ENCODE measurements at regions not wholly inside any gene's neighbourhood (a gene's known extent, or its start where the extent isn't known, plus 50 kb on each side); places are given as distances from the start of the nearest gene placed in this dataset.

DNA sequence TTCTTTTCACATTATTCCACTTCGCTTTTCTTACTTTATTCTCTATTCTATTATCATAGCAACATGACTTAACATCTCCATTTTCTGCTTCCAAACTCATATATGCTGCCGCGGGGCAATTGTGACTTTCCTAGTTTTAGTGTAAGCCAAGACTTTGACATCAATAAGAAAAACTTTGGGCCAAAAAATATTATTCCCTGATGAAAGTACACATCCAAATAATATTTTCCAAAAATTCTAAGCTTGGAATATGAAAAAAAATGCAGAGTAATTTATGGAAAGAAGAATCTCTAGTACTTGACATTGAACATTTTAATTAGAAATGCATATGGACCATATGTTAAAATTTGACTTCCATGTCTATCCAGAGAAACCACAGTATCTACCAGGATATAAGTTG lies 995.1 kb upstream of the INTU start:
- H3K27ac ChIP-seq: no peak overlapping the region
- no peak for DNase-seq
- no peaks in the 10 kb centered on the region for H3K36me3 ChIP-seq (ENCODE audit: insufficient read depth in 1 of 2, low read depth in 1 of 2)
- no peak overlapping the region for H3K4me3 ChIP-seq
- no peaks in the 10 kb centered on the region for H3K27me3 ChIP-seq (ENCODE audit: insufficient read depth in 3 of 3, low read length in 2 of 3)
- no peaks in the 10 kb centered on the region for H3K9me3 ChIP-seq
- intact Hi-C loops (cut with DNase I): no loop called here
- TF ChIP-seq, protein P1, sequence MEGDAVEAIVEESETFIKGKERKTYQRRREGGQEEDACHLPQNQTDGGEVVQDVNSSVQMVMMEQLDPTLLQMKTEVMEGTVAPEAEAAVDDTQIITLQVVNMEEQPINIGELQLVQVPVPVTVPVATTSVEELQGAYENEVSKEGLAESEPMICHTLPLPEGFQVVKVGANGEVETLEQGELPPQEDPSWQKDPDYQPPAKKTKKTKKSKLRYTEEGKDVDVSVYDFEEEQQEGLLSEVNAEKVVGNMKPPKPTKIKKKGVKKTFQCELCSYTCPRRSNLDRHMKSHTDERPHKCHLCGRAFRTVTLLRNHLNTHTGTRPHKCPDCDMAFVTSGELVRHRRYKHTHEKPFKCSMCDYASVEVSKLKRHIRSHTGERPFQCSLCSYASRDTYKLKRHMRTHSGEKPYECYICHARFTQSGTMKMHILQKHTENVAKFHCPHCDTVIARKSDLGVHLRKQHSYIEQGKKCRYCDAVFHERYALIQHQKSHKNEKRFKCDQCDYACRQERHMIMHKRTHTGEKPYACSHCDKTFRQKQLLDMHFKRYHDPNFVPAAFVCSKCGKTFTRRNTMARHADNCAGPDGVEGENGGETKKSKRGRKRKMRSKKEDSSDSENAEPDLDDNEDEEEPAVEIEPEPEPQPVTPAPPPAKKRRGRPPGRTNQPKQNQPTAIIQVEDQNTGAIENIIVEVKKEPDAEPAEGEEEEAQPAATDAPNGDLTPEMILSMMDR (IDR thresholded peaks at IDR 0.05): no peak
- ATAC-seq: no peak
- no peaks in the 10 kb centered on the region for H3K4me1 ChIP-seq
- 81 to 85% (median 83%) methylated on average over 3 of the region's 3 CpGs for WGBS, 3 donors

- H3K9me3 ChIP-seq: no peaks in the 10 kb centered on the region
- ATAC-seq (no peak), DNase-seq (no peak)
- intact Hi-C loops (cut with DNase I): no loop called here
- no peaks in the 10 kb centered on the region for H3K4me1 ChIP-seq
- no peak overlapping the region for H3K4me3 ChIP-seq
- no peaks in the 10 kb centered on the region for H3K36me3 ChIP-seq (ENCODE audit: insufficient read depth in 1 of 2, low read depth in 1 of 2)
- TF ChIP-seq, protein P1 (IDR thresholded peaks at IDR 0.05): no peak
- WGBS, 3 donors: 81 to 90% (median 83%) methylated on average over 3 of the region's 3 CpGs
- no peak overlapping the region for H3K27ac ChIP-seq
- peaks cover 0 to 1% (median 0%) of the 10 kb centered on the region in 3 donors for H3K27me3 ChIP-seq (ENCODE audit: insufficient read depth in 3 of 3, low read length in 2 of 3)
These were observed 985.4 kb upstream of the INTU start for GRCh38 chr4:126647320-126647719.

- H3K4me3 ChIP-seq: no peak overlapping the region
- H3K27me3 ChIP-seq (ENCODE audit: insufficient read depth in 3 of 3, low read length in 2 of 3): no peaks in the 10 kb centered on the region
- H3K9me3 ChIP-seq: no peaks in the 10 kb centered on the region
- H3K4me1 ChIP-seq: no peaks in the 10 kb centered on the region
- no peak overlapping the region for H3K27ac ChIP-seq
- DNase-seq (no peak), ATAC-seq (no peak)
- intact Hi-C loops (cut with DNase I): no loop called here
- TF ChIP-seq, protein P1 (IDR thresholded peaks at IDR 0.05): no peak
- H3K36me3 ChIP-seq (ENCODE audit: insufficient read depth in 1 of 2, low read depth in 1 of 2): no peaks in the 10 kb centered on the region
- WGBS, 3 donors: 62 to 70% (median 63%) methylated on average over 3 of the region's 3 CpGs
These were observed 984.9 kb upstream of the INTU start for GRCh38 chr4:126647756-126648397.

DNA sequence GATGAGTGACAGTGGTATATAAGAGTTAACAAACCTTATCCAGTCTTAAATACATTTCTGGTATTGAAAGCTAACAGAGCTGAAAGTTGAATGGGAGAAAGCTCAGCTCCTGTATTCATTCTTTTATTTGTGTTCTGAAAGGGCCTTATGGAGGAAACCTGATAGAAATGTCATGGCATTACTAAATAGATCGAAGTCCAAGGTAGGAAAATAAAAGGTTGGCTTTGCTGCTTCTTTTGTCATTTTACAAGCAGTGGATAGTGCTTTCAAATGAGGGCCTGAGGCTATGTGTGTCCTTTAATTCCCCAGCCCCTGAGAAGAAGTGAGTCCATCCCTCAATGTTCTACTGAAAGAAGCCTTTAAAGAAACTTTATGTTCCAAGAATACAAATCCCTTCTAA lies 974.3 kb upstream of the INTU start:
- TF ChIP-seq, protein P1 (IDR thresholded peaks at IDR 0.05): no peak
- intact Hi-C loops (cut with DNase I): no loop called here
- H3K27me3 ChIP-seq (ENCODE audit: insufficient read depth in 3 of 3, low read length in 2 of 3): no peaks in the 10 kb centered on the region
- H3K4me1 ChIP-seq: no peaks in the 10 kb centered on the region
- H3K4me3 ChIP-seq: no peak overlapping the region
- H3K36me3 ChIP-seq (ENCODE audit: insufficient read depth in 1 of 2, low read depth in 1 of 2): no peaks in the 10 kb centered on the region
- no peak for ATAC-seq
- no peak overlapping the region for H3K27ac ChIP-seq
- DNase-seq: no peak
- WGBS, 3 donors: 76 to 86% (median 84%) methylated on average over 1 of the region's 1 CpG
- no peaks in the 10 kb centered on the region for H3K9me3 ChIP-seq

- Histone ChIP-seq H3K4me1 (no peaks in the 10 kb centered on the region), H3K27ac (no peak overlapping the region), H3K36me3 (ENCODE audit: insufficient read depth in 1 of 2, low read depth in 1 of 2) (no peaks in the 10 kb centered on the region), H3K9me3 (no peaks in the 10 kb centered on the region), H3K4me3 (no peak overlapping the region), H3K27me3 (ENCODE audit: insufficient read depth in 3 of 3, low read length in 2 of 3) (no peaks in the 10 kb centered on the region)
- no peak for ATAC-seq
- TF ChIP-seq, protein P1 (IDR thresholded peaks at IDR 0.05): no peak
- DNase-seq: no peak
- intact Hi-C loops (cut with DNase I): no loop called here
These were observed 971.6 kb upstream of the INTU start for GRCh38 chr4:126661194-126661593.

All from psoas muscle (tissue), 7 donors.